GM10266 (cell line): ENCODE measurements at regions not wholly inside any gene's neighbourhood (a gene's known extent, or its start where the extent isn't known, plus 50 kb on each side); places are given as distances from the start of the nearest gene placed in this dataset.

Experiments
- DNase-seq: peaks from one replicate; pipeline ENCODE4 v3.0.0; 2012; ENCODE audit errors: extremely low spot score
- CTCF ChIP-seq: IDR thresholded peaks from 2 replicates; pipeline ENCODE4 v1.5.1; 2012; ENCODE audit warnings: mild to moderate bottlenecking, low read depth; ENCODE audit not compliant: control insufficient read depth, insufficient read depth; ENCODE audit errors: missing control alignments

GRCh38 chr9:119773823-119774222 lies 404.6 kb upstream of the BRINP1 start:
- no peak for DNase-seq
- no peak for TF ChIP-seq CTCF

- TF ChIP-seq CTCF = no peak
- no peak for DNase-seq
Measured at GRCh38 chr9:119771341-119771740, 402.1 kb upstream of the BRINP1 start.

GRCh38 chr9:119768266-119768665 lies 399.0 kb upstream of the BRINP1 start:
- TF ChIP-seq CTCF = no peak
- no peak for DNase-seq

- no peak for DNase-seq
- TF ChIP-seq CTCF = no peak
Measured at GRCh38 chr9:119765632-119766175, 396.5 kb upstream of the BRINP1 start.

- TF ChIP-seq CTCF = no peak
- DNase-seq = no peak
Measured at GRCh38 chr9:119763260-119763659, 394.0 kb upstream of the BRINP1 start.

- no peak for DNase-seq
- no peak for TF ChIP-seq CTCF
Measured at GRCh38 chr9:119761812-119762211, 392.6 kb upstream of the BRINP1 start.

GRCh38 chr9:119758990-119759389 lies 389.8 kb upstream of the BRINP1 start:
- TF ChIP-seq CTCF = no peak
- DNase-seq = no peak
